HG03432 (cell line): ENCODE measurements at regions not wholly inside any gene's neighbourhood (a gene's known extent, or its start where the extent isn't known, plus 50 kb on each side); places are given as distances from the start of the nearest gene placed in this dataset.

Experiments used
- ATAC-seq: cut with Tn5 transposase; IDR thresholded peaks from one replicate; pipeline ENCODE4 v1.9.1; 2021; ENCODE audit warnings: mild to moderate bottlenecking, moderate library complexity; ENCODE audit not compliant: unreplicated experiment

DNA sequence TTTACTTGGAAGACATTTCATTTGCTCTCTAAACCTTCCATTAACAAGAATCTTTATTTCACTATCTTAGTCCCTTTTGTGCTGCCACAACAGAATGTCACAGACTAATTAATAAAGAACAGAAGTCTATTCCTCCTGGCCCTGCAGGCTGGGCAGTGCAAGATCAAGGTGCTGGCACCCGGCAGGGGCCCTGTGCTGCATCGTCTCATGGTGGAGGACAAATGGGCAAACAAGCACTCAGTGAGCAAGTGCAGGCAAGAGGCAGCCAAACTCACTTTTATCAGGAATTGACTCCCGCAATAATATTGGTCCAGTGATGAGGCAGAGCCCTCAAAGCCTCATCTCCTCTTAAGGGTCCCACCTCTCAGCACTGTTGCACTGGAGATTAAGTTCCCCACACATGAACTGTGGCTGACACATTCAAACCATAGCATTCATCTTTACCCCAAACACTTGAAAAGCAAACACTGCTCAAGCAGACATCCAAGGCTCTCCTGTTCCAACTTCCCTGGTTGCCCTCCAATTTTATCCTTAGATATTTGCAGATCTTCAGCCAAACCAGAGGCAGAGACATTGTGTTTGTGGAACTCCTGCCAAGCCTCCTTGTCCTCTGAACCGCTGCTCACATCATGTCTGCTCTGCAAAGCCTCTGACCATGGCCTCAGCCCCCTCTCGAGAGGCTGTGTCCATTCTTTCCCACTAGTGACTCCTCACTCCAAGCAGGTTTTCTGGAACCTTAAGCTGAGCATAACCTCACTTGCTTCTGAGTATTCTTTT is 404.4 kb upstream of the SOX11 start:
- ATAC-seq = no peak

- no peak for ATAC-seq
These were observed 401.2 kb upstream of the SOX11 start for GRCh38 chr2:5290900-5291546.

- no peak for ATAC-seq
These were observed 387.5 kb upstream of the SOX11 start for GRCh38 chr2:5304640-5305039.

DNA sequence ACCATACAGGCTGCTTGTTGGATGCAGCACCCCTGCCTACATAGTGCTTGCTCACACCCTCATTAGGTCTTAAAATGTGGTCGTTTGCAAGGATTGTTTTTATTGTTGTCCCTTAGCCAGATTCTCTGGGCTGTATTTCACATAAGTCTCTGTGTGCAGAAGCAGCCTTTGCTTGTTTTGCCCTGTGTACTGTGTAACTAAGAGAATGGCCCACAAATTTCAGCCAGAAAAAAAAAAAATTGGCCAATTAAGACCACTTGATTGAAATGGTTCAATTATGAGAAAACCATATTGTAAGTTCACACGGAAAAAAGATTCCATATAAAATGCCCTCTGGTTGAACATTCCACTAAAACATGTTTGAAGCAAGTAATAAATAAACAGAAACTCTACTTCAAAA is 377.1 kb upstream of the SOX11 start:
- ATAC-seq = no peak

DNA sequence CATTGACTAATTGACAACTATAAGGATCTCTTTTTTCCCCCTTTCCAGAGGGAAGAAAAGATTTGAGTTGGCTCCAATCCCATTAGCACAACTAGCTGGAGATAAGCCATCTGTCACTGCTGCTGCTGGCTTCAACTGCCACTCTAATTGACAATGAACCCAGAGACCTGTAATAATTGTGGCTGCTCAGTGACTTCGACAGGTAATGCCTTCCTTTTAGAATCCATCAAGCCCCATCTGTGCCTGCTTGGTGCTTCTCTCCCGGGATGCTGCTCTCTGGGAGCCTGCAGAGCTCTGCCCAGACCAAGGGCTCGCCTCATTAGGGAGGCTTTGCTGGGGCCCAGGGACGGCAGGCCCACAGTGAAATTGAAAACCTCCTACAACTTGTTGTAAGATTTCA is 376.7 kb upstream of the SOX11 start:
- ATAC-seq = no peak

GRCh38 chr2:5316001-5316490 is 376.1 kb upstream of the SOX11 start:
- ATAC-seq = no peak

- ATAC-seq = no peak
These were observed 372.7 kb upstream of the SOX11 start for GRCh38 chr2:5319493-5319892.

DNA sequence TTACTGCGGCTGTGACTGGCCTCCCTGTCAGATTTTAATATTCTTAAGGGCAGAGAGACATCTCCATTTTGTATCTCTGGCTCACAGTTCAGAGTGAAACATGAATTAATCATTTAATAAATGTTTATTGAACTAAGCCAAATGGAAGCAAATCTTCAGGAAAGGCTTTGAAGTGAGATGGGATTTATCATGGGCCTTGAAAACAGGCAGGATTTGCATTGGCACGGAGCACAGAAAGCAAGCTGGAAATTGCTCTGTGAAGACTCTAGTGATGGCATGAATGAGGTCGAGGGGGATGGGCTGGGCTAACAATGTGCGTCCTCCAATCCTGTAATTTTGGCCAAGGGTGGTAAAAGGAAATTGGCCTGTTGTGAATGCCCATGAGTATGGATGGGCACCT is 369.8 kb upstream of the SOX11 start:
- ATAC-seq = no peak

DNA sequence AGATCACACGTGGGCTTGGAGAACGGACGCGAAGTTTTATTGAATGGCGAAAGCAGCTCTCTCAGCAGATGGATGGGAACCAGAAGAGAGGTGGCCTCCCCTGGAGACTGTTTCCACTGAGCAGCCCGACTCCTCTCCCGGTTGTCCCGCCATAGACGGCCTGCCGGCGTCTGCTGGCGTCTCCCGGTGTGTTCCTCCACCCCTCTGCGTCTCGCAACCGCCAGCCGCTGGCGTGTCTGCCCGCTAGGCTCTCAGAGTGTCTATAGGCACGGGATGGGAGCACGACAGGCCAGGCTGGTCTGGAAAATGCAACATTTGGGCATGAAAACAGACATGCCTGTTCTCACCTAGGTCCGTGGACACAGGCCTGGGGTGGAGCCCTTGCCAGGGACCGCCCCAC is 366.7 kb upstream of the SOX11 start:
- ATAC-seq = no peak

- no peak for ATAC-seq
These were observed 363.4 kb upstream of the SOX11 start for GRCh38 chr2:5328826-5329225.

- ATAC-seq = no peak
These were observed 362.4 kb upstream of the SOX11 start for GRCh38 chr2:5329763-5330162.

GRCh38 chr2:5330961-5331360 is 361.2 kb upstream of the SOX11 start:
- no peak for ATAC-seq

DNA sequence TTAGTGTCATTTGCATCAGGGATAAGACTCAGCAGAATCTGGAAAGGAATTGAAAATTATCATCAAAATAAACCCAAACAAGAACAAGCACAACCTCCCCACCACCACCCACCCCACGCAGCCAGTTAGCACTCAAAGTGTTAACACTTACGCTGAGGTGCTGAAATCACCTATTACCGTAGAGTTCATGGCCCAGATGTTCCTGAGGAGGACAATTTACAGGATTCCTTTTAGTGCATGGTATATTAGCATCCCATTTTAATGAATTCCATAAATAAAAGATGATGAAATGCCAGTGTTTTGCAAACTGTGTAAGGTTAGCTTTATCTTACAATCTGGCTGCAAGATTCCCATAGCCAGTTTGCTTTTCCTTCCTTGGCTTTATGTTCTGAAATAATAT is 359.3 kb upstream of the SOX11 start:
- ATAC-seq = no peak

DNA sequence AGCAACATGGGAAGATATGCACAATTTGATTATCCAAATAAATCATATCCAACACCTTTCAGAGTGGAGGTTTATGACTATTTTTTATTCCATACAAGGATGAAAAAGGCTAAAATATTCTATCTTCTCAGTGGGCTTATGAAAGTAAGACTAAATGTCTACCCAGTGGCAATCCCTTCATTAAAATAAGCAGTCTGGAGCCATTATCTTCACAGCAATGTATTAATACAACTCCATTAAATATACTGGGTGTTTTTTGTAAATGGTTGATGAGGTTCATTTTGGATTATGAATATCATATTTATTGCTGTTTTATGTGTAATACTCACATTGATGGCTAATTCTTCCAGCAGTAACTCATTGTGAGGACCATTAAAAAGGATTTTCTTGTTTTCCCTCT is 352.7 kb upstream of the SOX11 start:
- ATAC-seq = no peak

GRCh38 chr2:5343785-5344335 is 348.3 kb upstream of the SOX11 start:
- ATAC-seq = no peak

DNA sequence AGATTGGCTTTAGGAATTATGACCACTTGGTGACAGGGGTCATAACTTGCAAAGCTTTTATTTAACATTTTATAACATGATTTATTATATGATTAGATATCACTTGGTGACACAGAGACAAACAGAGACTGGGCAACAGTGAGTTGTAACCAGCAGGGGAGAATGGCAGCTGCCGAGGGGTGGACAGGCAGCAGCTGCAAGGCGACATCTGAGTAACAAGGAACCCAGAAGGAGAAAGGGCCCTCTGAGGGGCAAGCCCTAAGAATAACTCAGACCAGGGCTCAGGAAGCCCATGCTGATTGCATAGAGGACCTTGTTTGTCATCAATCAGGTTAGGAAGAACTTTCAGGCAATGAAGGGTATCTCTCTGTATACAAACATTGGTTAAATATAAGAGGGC is 339.9 kb upstream of the SOX11 start:
- ATAC-seq = no peak

GRCh38 chr2:5353565-5353964 is 338.6 kb upstream of the SOX11 start:
- ATAC-seq = no peak

DNA sequence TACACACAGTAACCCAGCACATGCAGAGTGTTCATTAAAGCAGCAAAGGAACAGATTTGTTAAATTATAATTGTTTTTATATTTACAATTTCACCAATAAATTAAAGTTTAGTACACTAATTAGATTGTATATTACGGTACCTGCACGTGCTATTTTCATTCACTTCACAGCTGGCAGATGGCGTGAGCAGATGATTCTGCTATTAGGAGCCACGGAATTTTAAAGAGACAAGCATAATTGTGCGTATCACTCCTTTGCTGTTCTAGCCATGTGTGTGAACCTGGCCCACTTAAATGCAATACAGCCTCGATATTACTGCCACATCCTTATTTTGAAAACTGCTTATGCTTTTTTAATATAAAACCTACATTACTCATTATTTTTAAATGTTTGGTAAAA is 332.8 kb upstream of the SOX11 start:
- no peak for ATAC-seq

- ATAC-seq = no peak
These were observed 332.1 kb upstream of the SOX11 start for GRCh38 chr2:5360081-5360480.

DNA sequence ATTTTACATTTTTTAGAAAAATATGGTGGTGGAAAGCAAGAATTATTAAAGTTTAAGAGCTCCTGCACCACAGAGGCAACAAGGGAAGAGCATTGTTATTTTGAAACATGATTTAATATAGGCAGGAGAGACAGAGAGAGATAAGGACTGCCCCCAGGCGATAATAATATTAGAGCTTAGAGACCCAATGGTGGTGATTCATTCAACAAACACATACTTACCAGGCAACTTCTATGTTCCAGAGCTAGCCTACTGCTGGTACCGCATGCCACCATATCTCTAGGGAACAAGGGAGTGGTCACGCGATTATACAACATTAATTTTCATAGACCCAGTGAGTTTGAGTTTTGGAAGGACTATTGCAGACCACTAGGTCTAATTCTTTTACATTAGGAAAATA is 327.8 kb upstream of the SOX11 start:
- ATAC-seq = no peak

- ATAC-seq = peak; percentile 95
These were observed 326.2 kb upstream of the SOX11 start for GRCh38 chr2:5365871-5366461.

- ATAC-seq = no peak
These were observed 324.9 kb upstream of the SOX11 start for GRCh38 chr2:5367321-5367720.
